Type B pancreatic cell (in vitro differentiated cells): ENCODE measurements at regions not wholly inside any gene's neighbourhood (a gene's known extent, or its start where the extent isn't known, plus 50 kb on each side); places are given as distances from the start of the nearest gene placed in this dataset.

Experiments
- DNase-seq: peaks from one replicate; pipeline ENCODE4 v3.0.0; 2021; ENCODE audit warnings: mixed read lengths; ENCODE audit not compliant: unreplicated experiment; ENCODE audit errors: extremely low spot score
- H3K27ac Mint-ChIP-seq: 2 replicates; pipeline ENCODE4 v1.8.0; 2021; ENCODE audit warnings: mild to moderate bottlenecking, mixed read lengths
- H3K27me3 Mint-ChIP-seq: 2 replicates; pipeline ENCODE4 v1.8.0; 2021; ENCODE audit warnings: mixed read lengths
- H3K36me3 Mint-ChIP-seq: 2 replicates; pipeline ENCODE4 v1.8.0; 2021; ENCODE audit warnings: mixed read lengths
- H3K4me1 Mint-ChIP-seq: one replicate; pipeline ENCODE4 v1.8.0; 2021; ENCODE audit warnings: mixed read lengths; ENCODE audit not compliant: unreplicated experiment
- H3K4me3 Mint-ChIP-seq: 2 replicates; pipeline ENCODE4 v1.8.0; 2021; ENCODE audit warnings: mild to moderate bottlenecking, mixed read lengths
- H3K9me3 Mint-ChIP-seq: 2 replicates; pipeline ENCODE4 v1.8.0; 2021; ENCODE audit warnings: mixed read lengths
- TF ChIP-seq, protein P1 (sequence below): fragments of 200-600 bp; sonication (generic); conservative IDR thresholded peaks from 2 replicates; pipeline ENCODE4 v1.5.0; 2021; ENCODE audit warnings: antibody characterized with exemption, mild to moderate bottlenecking

DNA sequence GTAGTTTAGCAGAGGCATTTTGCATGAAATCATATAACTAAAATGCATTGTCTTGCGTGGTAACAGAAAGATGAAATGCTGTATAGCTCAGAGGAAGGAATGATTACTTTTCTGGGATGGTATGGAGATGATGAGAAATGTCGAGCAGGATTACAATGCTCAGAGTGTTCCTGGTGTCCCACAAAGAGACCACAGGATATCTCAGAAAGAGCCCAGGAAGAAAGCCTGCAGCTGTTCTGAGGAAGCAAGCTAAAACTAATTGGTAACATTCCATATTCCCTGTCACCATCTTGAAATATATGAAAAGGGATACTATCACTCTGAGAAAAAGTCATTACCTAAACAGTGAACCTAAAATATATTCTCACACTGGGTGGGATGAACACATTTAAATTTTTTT lies 233.1 kb downstream of the POU4F1 start:
- Mint-ChIP-seq H3K4me3 (no peak overlapping the region), H3K9me3 (no peaks in the 10 kb centered on the region), H3K27me3 (no peaks in the 10 kb centered on the region), H3K36me3 (no peaks in the 10 kb centered on the region), H3K4me1 (peaks cover 4% of the 10 kb centered on the region), H3K27ac (no peak overlapping the region)
- TF ChIP-seq, protein P1, sequence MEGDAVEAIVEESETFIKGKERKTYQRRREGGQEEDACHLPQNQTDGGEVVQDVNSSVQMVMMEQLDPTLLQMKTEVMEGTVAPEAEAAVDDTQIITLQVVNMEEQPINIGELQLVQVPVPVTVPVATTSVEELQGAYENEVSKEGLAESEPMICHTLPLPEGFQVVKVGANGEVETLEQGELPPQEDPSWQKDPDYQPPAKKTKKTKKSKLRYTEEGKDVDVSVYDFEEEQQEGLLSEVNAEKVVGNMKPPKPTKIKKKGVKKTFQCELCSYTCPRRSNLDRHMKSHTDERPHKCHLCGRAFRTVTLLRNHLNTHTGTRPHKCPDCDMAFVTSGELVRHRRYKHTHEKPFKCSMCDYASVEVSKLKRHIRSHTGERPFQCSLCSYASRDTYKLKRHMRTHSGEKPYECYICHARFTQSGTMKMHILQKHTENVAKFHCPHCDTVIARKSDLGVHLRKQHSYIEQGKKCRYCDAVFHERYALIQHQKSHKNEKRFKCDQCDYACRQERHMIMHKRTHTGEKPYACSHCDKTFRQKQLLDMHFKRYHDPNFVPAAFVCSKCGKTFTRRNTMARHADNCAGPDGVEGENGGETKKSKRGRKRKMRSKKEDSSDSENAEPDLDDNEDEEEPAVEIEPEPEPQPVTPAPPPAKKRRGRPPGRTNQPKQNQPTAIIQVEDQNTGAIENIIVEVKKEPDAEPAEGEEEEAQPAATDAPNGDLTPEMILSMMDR = no peak
- no peak for DNase-seq

DNA sequence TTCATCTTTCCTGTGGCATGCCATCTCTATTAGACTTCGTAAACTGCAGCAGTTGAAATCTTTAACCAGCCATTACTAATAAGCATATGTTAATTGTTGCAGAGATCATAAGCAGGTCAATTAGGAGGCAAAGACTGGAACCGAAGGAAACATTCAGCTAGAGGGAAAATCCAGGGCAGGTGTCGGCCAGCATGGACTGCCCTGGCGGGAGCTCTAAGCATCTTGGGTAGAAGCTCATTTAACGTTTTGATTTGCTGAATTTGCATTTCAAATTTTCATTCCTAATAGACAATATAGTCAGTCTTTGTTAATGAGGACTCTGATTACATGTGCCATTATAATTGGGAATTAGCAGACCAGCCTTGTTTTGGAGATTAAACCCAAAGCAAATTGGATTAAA lies 238.6 kb downstream of the POU4F1 start:
- H3K36me3 Mint-ChIP-seq = no peaks in the 10 kb centered on the region
- TF ChIP-seq, protein P1 = no peak
- no peak overlapping the region for H3K4me3 Mint-ChIP-seq
- no peaks in the 10 kb centered on the region for H3K4me1 Mint-ChIP-seq
- no peak for DNase-seq
- H3K27me3 Mint-ChIP-seq = no peaks in the 10 kb centered on the region
- no peak overlapping the region for H3K27ac Mint-ChIP-seq
- no peaks in the 10 kb centered on the region for H3K9me3 Mint-ChIP-seq

DNA sequence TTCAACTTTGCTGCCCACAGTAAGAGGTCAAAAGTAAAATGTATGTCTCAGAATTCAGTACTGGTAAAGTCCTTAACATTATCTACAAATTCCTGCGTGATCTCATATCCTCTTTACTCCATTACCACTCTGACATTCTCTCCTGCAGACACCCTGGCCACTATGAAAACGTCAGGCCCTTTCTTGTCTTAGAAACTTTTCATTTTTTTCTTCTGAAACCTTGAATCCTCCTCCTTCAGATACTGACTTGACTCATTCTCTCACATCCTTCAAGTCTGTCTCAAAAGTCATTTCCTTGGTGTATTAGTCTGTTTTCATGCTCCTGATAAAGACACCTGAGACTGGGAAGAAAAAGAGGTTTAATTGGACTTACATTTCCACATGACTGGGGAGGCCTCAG lies 262.3 kb downstream of the POU4F1 start:
- no peaks in the 10 kb centered on the region for H3K36me3 Mint-ChIP-seq
- peaks cover 6% of the 10 kb centered on the region for H3K27me3 Mint-ChIP-seq
- H3K27ac Mint-ChIP-seq = no peak overlapping the region
- no peak for DNase-seq
- TF ChIP-seq, protein P1 = no peak
- H3K4me1 Mint-ChIP-seq = no peaks in the 10 kb centered on the region
- H3K9me3 Mint-ChIP-seq = no peaks in the 10 kb centered on the region
- no peak overlapping the region for H3K4me3 Mint-ChIP-seq

DNA sequence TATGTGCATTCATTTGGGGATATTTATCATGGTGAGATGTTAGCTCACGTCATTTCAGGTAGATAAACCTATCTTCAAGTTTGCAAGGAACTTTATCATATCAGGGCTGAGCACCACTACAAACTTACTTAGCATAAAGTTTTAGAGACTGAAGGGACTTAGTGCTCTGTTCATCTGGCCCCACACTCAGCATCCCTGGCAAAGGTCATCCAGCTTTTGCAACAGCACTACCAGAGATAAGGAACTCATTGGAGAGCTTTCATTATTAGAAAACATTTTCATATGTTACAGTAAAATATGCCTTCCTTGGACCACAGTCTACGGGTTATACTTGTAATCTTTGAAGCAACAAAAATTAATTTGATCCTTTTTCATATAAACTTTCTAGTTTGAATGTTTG lies 263.4 kb downstream of the POU4F1 start:
- Mint-ChIP-seq H3K27me3 (peaks cover 14% of the 10 kb centered on the region), H3K9me3 (no peaks in the 10 kb centered on the region), H3K4me3 (no peak overlapping the region), H3K27ac (no peak overlapping the region), H3K36me3 (no peaks in the 10 kb centered on the region), H3K4me1 (no peaks in the 10 kb centered on the region)
- TF ChIP-seq, protein P1 = no peak
- DNase-seq = no peak

DNA sequence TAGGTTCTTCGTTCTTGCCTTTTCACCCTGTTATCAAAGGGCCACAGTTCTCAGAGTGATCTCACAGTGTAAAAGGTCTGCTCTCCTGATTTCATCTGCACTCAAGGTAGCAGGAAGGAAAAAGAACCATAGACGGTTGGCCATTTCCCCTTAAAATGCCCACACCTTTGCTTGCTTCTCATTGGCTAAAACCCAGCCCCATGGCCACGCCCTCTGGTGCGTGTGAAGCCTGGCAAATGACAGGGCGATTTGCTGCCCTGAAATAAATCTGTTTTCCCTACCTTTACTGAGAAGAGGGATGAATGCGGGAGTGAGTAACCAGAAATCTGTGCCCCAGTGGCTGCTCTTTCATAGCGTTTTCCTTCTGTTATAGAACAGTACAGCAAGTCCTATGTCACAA lies 269.3 kb downstream of the POU4F1 start:
- no peak for DNase-seq
- no peak overlapping the region for H3K4me3 Mint-ChIP-seq
- TF ChIP-seq, protein P1 = no peak
- H3K9me3 Mint-ChIP-seq = no peaks in the 10 kb centered on the region
- H3K27ac Mint-ChIP-seq = no peak overlapping the region
- H3K36me3 Mint-ChIP-seq = no peaks in the 10 kb centered on the region
- H3K4me1 Mint-ChIP-seq = no peaks in the 10 kb centered on the region
- H3K27me3 Mint-ChIP-seq = peaks cover 22% of the 10 kb centered on the region

DNA sequence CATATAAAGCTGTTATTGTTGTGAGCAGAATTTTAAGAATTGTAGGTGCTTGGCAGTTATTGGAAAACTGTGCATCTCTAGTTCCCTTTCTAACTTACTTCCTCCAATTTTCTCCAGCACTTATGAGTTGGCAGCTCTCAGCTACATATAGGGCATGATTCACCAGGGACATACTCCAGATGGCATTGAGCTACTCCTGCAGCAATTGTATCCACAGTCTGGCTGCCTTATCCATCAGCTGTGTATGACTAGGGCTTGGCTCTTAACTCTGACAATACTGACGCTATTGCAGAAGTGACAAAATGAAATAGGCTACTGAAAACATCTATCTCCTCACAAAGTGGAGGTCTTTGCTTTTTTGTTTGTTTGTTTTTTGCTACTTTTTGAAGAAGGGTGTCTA lies 276.7 kb downstream of the POU4F1 start:
- TF ChIP-seq, protein P1 = no peak
- Mint-ChIP-seq H3K4me3 (no peak overlapping the region), H3K36me3 (no peaks in the 10 kb centered on the region), H3K27me3 (no peaks in the 10 kb centered on the region), H3K27ac (no peak overlapping the region), H3K4me1 (no peaks in the 10 kb centered on the region), H3K9me3 (no peaks in the 10 kb centered on the region)
- DNase-seq = no peak
